ENCODE measurements at regions not wholly inside any gene's neighbourhood (a gene's known extent, or its start where the extent isn't known, plus 50 kb on each side); places are given as distances from the start of the nearest gene placed in this dataset.

DNA sequence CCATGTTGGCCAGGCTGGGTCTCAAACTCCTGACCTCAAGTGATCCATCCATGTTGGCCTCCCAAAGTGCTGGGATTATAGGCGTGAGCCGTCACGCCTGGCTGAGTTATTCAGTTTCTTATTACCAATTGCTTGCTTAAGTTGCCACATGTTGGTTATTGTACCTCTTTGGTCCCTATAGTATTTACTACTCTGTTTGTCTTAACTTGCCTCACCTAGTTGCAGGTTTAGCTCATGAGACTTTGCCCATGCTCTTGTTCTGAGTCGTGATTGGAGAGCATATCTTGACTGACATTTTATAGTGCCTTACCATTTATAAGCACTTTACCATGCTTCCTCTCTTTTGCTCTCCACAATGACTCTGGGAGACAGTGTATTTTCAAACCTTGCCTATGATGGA lies 134.2 kb upstream of the HDGFL1 start:
- Histone ChIP-seq H3K9me2 (replicated peaks; ENCODE audit: insufficient read depth) (no peaks in the 10 kb centered on the region), H3K4me1 (ENCODE audit: insufficient read depth) (no peaks in the 10 kb centered on the region), H4K20me1 (ENCODE audit: insufficient read depth, poor library complexity, severe bottlenecking) (no peaks in the 10 kb centered on the region), H3K4me3 (no peak overlapping the region), H2AFZ (no peak overlapping the region), H3K9me3 (ENCODE audit: low read depth) (no peaks in the 10 kb centered on the region), H3K79me2 (no peaks in the 10 kb centered on the region), H3K4me2 (no peak overlapping the region), H3K36me3 (replicated peaks; ENCODE audit: insufficient read depth, low read depth) (no peaks in the 10 kb centered on the region), H3K27ac (no peak overlapping the region), H3K27me3 (no peaks in the 10 kb centered on the region)
- WGBS (ENCODE audit: low lambda C conversion rate, missing lambda C conversion rate): 92% methylated on average over 4 of the region's 4 CpGs
- TF ChIP-seq EZH2 (IDR thresholded peaks at IDR 0.05; ENCODE audit: borderline replicate concordance) (no peak), EZH2phosphoT487 (IDR thresholded peaks at IDR 0.05; ENCODE audit: low read depth, severe bottlenecking, unreplicated experiment) (no peak)
- TF ChIP-seq, protein P1, sequence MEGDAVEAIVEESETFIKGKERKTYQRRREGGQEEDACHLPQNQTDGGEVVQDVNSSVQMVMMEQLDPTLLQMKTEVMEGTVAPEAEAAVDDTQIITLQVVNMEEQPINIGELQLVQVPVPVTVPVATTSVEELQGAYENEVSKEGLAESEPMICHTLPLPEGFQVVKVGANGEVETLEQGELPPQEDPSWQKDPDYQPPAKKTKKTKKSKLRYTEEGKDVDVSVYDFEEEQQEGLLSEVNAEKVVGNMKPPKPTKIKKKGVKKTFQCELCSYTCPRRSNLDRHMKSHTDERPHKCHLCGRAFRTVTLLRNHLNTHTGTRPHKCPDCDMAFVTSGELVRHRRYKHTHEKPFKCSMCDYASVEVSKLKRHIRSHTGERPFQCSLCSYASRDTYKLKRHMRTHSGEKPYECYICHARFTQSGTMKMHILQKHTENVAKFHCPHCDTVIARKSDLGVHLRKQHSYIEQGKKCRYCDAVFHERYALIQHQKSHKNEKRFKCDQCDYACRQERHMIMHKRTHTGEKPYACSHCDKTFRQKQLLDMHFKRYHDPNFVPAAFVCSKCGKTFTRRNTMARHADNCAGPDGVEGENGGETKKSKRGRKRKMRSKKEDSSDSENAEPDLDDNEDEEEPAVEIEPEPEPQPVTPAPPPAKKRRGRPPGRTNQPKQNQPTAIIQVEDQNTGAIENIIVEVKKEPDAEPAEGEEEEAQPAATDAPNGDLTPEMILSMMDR (IDR thresholded peaks at IDR 0.05; ENCODE audit: poor library complexity): no peak
- DNase-seq (ENCODE audit: low spot score): no peak

DNA sequence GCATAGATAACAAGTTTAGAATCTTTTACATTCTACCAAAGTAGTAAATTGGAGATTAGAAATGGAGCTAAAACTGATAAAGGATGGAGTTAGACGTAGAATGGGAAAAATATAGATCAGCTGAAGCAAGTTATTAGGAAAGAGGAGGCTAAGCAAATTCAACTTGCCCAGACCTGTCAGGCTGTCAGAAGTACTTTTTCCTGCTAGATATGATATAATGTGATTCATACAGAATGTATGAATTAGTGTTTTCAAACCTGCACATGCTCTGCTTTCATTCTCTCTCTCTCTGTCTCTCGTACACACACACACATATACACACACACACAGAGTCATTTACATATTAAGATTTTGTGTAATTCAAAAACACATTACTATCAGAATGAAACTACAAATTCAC lies 133.2 kb upstream of the HDGFL1 start:
- H3K79me2 ChIP-seq: no peaks in the 10 kb centered on the region
- H3K4me3 ChIP-seq: no peak overlapping the region
- H3K36me3 ChIP-seq (replicated peaks; ENCODE audit: insufficient read depth, low read depth): no peaks in the 10 kb centered on the region
- WGBS (ENCODE audit: low lambda C conversion rate, missing lambda C conversion rate): 92% methylated on average over 2 of the region's 2 CpGs
- TF ChIP-seq, protein P1 (IDR thresholded peaks at IDR 0.05; ENCODE audit: poor library complexity): no peak
- TF ChIP-seq EZH2 (IDR thresholded peaks at IDR 0.05; ENCODE audit: borderline replicate concordance) (no peak), EZH2phosphoT487 (IDR thresholded peaks at IDR 0.05; ENCODE audit: low read depth, severe bottlenecking, unreplicated experiment) (no peak)
- H3K4me1 ChIP-seq (ENCODE audit: insufficient read depth): no peaks in the 10 kb centered on the region
- H3K9me3 ChIP-seq (ENCODE audit: low read depth): no peaks in the 10 kb centered on the region
- H2AFZ ChIP-seq: no peak overlapping the region
- no peaks in the 10 kb centered on the region for H4K20me1 ChIP-seq (ENCODE audit: insufficient read depth, poor library complexity, severe bottlenecking)
- no peaks in the 10 kb centered on the region for H3K9me2 ChIP-seq (replicated peaks; ENCODE audit: insufficient read depth)
- H3K27ac ChIP-seq: no peak overlapping the region
- no peak for DNase-seq (ENCODE audit: low spot score)
- H3K4me2 ChIP-seq: no peak overlapping the region
- H3K27me3 ChIP-seq: no peaks in the 10 kb centered on the region

DNA sequence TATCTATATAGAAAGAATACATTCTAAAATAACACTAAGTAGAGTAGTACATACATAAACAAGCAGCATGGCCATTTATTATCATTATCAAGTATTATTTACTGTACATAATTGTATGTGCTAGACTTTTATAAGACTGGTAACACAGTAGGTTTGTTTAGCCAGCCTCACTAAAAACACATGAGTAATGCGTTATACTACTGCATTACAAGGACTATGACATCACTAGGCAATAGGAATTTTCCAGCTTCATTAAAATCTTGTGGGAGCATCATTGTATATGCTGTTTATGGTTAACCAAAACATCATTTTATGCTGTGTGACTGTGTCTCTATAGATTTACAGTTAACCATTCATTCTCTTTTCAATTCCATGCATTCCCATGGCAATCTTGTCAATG lies 131.7 kb upstream of the HDGFL1 start:
- H3K9me3 ChIP-seq (ENCODE audit: low read depth): no peaks in the 10 kb centered on the region
- DNase-seq (ENCODE audit: low spot score): no peak
- H3K4me3 ChIP-seq: no peak overlapping the region
- H3K79me2 ChIP-seq: no peaks in the 10 kb centered on the region
- H3K36me3 ChIP-seq (replicated peaks; ENCODE audit: insufficient read depth, low read depth): no peaks in the 10 kb centered on the region
- no peaks in the 10 kb centered on the region for H3K9me2 ChIP-seq (replicated peaks; ENCODE audit: insufficient read depth)
- no peaks in the 10 kb centered on the region for H3K4me1 ChIP-seq (ENCODE audit: insufficient read depth)
- WGBS (ENCODE audit: low lambda C conversion rate, missing lambda C conversion rate): 100% methylated on average over 1 of the region's 1 CpG
- H4K20me1 ChIP-seq (ENCODE audit: insufficient read depth, poor library complexity, severe bottlenecking): no peaks in the 10 kb centered on the region
- TF ChIP-seq EZH2phosphoT487 (IDR thresholded peaks at IDR 0.05; ENCODE audit: low read depth, severe bottlenecking, unreplicated experiment) (no peak), EZH2 (IDR thresholded peaks at IDR 0.05; ENCODE audit: borderline replicate concordance) (no peak)
- TF ChIP-seq, protein P1 (IDR thresholded peaks at IDR 0.05; ENCODE audit: poor library complexity): no peak
- no peak overlapping the region for H3K27ac ChIP-seq
- H3K27me3 ChIP-seq: no peaks in the 10 kb centered on the region
- no peak overlapping the region for H2AFZ ChIP-seq
- no peak overlapping the region for H3K4me2 ChIP-seq

DNA sequence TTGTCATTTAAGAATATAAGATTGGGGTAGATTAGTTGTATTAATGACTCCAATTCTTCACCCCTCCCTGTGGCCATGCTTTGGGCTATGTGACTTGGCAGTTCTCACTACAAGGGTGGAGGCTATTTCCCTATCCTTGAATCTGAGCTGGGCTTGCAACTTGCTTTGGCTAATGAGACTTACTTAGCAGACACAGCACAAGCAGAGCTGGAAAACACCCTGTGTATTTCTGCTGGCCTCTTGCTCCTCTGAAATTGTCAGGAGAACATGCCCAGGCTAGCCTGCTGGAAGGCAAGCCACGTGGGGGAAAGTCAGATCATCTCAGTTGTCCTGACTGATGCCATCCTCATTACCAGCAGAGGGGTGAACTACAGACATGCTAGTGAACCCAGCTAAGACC lies 126.5 kb upstream of the HDGFL1 start:
- Histone ChIP-seq H4K20me1 (ENCODE audit: insufficient read depth, poor library complexity, severe bottlenecking) (no peaks in the 10 kb centered on the region), H3K9me2 (replicated peaks; ENCODE audit: insufficient read depth) (no peaks in the 10 kb centered on the region), H3K79me2 (no peaks in the 10 kb centered on the region), H3K36me3 (replicated peaks; ENCODE audit: insufficient read depth, low read depth) (no peaks in the 10 kb centered on the region), H3K4me1 (ENCODE audit: insufficient read depth) (peaks cover 9% of the 10 kb centered on the region), H2AFZ (no peak overlapping the region), H3K4me3 (no peak overlapping the region), H3K4me2 (no peak overlapping the region), H3K9me3 (ENCODE audit: low read depth) (no peaks in the 10 kb centered on the region), H3K27me3 (no peaks in the 10 kb centered on the region), H3K27ac (no peak overlapping the region)
- 88% methylated on average over 1 of the region's 1 CpG for WGBS (ENCODE audit: low lambda C conversion rate, missing lambda C conversion rate)
- TF ChIP-seq, protein P1 (IDR thresholded peaks at IDR 0.05; ENCODE audit: poor library complexity): no peak
- no peak for TF ChIP-seq EZH2 (IDR thresholded peaks at IDR 0.05; ENCODE audit: borderline replicate concordance)
- TF ChIP-seq EZH2phosphoT487 (IDR thresholded peaks at IDR 0.05; ENCODE audit: low read depth, severe bottlenecking, unreplicated experiment): no peak
- no peak for DNase-seq (ENCODE audit: low spot score)
